ENCODE measurements at regions not wholly inside any gene's neighbourhood (a gene's known extent, or its start where the extent isn't known, plus 50 kb on each side); places are given as distances from the start of the nearest gene placed in this dataset.

- DNase-seq (ENCODE audit: low read depth): peak; percentile 5
These were observed 87.8 kb upstream of the SLC27A6 start for GRCh38 chr5:128877476-128877875.

- DNase-seq (ENCODE audit: low read depth): no peak
These were observed 83.7 kb upstream of the SLC27A6 start for GRCh38 chr5:128881502-128882018.

DNA sequence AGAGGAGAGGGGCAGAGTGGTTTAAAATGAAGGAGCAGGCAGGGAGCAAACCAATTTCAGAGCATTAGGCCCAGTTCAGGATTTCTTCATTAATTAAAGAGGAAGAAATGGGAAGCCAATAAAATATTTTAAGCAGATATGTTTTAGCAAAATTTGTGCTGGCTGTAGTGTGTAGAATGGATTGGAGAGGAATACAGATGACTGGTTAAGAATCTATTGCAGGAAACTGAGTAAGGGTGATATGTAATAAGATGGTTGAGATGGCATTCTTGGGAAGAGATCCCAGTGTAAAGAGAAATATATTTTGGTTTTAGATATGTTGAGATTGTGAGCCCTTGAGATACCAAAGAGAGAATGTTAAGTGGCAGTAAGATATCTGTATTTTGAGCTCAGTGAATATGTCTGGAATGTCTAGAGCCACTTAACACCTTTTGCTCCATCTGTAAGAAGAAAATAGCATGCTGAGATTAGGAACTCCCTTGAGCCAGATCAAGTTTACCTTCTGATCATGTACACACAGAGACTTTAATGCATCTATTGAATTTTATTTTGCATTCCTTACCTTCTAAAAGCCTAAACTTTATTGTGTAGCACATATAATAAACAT, 79.5 kb upstream of the SLC27A6 start:
- no peak for DNase-seq (ENCODE audit: low read depth)

- no peak for DNase-seq (ENCODE audit: low read depth)
These were observed 70.2 kb upstream of the SLC27A6 start for GRCh38 chr5:128895122-128895521.

DNA sequence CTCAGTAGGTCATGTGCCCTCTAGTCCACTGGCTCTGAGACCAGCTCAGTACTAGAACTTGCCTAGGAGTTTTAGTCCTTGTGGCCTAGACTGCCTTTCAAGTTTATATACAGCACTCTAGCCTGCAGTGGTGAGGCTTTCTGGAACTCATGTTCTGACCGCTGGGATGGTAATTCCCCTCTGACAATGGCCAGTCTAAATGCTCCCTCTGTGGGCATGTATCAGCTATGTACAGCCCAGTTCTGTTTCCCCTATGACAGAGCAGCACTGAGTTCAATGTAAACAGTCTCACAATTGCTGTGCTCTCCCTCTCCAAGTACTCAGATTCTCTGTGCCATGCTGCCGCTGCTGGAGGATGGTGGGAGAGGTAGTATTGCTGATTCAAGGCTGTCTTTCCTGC, 68.6 kb upstream of the SLC27A6 start:
- no peak for DNase-seq (ENCODE audit: low read depth)

GRCh38 chr5:128903550-128903949, 61.7 kb upstream of the SLC27A6 start:
- no peak for DNase-seq (ENCODE audit: low read depth)

- no peak for DNase-seq (ENCODE audit: low read depth)
These were observed 60.3 kb upstream of the SLC27A6 start for GRCh38 chr5:128904805-128905567.

DNA sequence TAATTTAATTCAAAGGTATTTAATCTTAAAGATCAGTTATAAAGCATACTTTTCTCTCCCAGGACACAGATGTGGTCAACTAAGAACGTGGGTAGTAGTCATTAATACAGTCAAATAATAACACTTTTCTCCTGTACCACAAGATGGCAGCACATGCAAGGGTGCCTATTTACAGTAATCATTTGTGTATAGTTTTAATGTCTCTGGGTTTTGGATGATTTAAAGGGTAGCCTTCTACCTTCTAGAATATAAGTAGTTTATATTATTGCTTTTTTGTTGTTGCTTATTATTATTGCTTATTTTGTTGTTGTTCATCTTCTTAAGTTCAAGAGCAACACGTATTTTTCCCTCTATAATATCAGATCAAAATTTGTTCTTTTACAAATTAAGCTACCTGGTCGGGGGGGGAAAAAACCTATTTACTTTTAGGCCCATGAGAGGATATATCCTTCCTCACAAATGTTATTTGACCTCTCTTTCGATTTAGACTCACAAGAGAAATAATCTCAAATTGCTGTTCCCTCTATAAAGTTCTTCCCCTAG, 59.6 kb upstream of the SLC27A6 start:
- peak; percentile 75 for DNase-seq (ENCODE audit: low read depth)

- DNase-seq (ENCODE audit: low read depth): no peak
These were observed 51.7 kb upstream of the SLC27A6 start for GRCh38 chr5:128913551-128913950.
